CD4-positive, alpha-beta T cell treated with Interleukin-15 for 1 hour (primary cell): ENCODE measurements at regions not wholly inside any gene's neighbourhood (a gene's known extent, or its start where the extent isn't known, plus 50 kb on each side); places are given as distances from the start of the nearest gene placed in this dataset.
"Not testable (repeated sequence)": the region's sequence is repeated elsewhere in the genome, so short reads cannot be mapped to it uniquely, and the experiment has no call there.

Experiments
- DNase-seq: peaks from one replicate; pipeline ENCODE4 v3.0.0-alpha.2; 2020

DNA sequence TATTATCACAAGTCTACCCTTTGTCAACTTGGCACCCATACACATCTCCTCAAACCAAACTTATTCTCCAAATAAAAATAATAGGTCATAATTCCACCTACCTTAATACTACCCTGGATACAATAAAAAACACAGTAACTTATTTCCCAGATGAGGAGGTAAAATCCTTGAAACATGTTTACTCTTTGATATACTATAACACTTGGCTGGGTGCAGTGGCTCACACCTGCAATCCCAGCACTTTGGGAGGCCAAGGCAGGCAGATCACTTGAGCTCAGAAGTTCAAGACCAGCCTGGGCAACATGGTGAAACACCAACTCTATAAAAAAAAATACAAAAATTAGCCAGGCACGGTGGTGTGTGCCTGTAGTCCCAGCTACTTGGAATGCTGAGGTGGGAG is 54.4 kb upstream of the PRSS3 start:
- DNase-seq = not testable (repeated sequence)

DNA sequence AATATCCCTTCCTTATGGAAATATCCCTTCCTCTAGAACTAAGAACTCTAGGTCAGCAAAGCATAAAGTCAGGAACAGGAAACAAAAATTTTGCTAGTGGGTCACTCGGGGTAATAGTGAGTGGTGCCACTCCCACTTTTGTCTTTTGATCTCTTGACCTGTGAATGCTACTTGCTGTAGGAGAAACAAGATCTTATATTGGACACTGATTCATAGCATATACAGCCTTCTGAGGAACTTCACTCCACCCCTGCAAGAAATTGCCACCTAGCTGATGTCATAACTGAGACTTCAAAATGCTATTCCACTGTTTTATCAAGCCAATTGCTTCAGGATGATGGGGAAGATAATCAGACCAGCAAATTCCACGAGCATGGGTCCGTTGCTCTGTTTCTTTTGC is 53.3 kb upstream of the PRSS3 start:
- no peak for DNase-seq

DNA sequence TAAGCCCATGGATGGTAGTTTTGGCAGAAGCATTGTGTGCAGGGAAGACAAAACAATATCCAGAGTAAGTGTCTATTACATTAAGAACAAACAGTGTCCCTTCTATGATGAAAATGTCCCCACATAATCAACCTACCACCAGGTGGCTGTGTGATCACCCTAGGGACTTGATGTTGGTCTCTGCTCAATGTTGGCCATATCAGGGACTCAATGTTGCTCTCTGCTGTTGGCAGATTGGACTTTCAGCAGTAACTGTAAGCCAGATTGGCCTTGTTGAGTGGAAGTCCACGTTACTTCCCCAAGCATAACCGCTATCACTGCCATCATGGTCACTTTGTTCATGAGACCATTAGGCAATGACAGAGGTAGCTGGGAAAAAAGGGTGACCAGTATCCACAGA is 52.8 kb upstream of the PRSS3 start:
- DNase-seq = no peak
